ENCODE measurements at regions not wholly inside any gene's neighbourhood (a gene's known extent, or its start where the extent isn't known, plus 50 kb on each side); places are given as distances from the start of the nearest gene placed in this dataset.

- no peak for DNase-seq (ENCODE audit: low spot score)
Observed at GRCh38 chr14:53215101-53215500, 62.0 kb upstream of the DDHD1 start.

DNA sequence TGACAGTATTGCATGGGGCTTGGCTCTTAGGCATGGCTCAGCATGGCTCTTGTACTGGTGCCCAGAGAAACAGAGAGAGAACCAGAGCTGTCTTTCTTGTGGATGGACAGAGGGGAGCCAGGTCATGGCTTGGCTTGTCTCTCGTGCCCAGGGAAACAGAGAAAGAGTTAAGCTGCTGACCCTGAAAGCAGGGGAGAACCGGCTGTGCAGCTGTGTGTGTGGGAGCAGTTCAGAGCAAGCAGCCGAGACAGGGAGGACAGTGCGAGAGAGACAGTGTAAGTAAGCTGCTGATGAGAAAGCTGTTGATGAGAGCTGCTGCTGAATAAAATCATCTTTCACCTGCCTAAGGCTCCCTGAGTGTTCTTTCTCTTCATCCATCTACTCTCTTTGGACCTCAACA, 61.3 kb upstream of the DDHD1 start:
- DNase-seq (ENCODE audit: low spot score): no peak

- no peak for DNase-seq (ENCODE audit: low spot score)
Observed at GRCh38 chr14:53213761-53214160, 60.6 kb upstream of the DDHD1 start.

DNA sequence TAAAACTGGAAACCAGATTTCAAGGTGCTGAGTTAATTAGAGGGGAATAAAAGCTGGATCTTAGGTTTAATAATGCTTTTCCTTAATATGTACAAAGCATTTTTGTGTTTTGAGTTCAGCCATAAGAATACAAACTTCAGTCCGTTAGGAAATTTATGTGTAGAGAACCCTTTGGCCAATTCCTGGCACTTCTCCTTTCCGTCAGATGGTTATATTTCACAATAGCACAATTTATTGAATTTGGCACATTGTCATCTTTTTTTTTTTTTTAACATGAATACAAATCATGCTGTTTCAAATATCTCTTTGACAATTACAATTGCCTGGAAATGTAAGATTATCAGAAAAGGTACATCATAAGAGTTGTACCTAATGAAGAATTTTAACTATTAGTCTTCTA, 56.2 kb upstream of the DDHD1 start:
- no peak for DNase-seq (ENCODE audit: low spot score)
